ENCODE measurements at regions not wholly inside any gene's neighbourhood (a gene's known extent, or its start where the extent isn't known, plus 50 kb on each side); places are given as distances from the start of the nearest gene placed in this dataset.

GRCh38 chr12:24155042-24155441, 205.6 kb upstream of the SOX5 start:
- Histone ChIP-seq H3K4me2 (ENCODE audit: low read length) (no peak overlapping the region), H3K27ac (ENCODE audit: low read depth, low read length) (no peak overlapping the region), H3K79me2 (ENCODE audit: insufficient read depth, low read length) (no peaks in the 10 kb centered on the region), H3K4me1 (ENCODE audit: insufficient read depth, low read length) (no peaks in the 10 kb centered on the region), H3K36me3 (ENCODE audit: insufficient read depth, low read length) (no peaks in the 10 kb centered on the region), H2AFZ (ENCODE audit: low read depth, low read length) (no peak overlapping the region), H3K9ac (ENCODE audit: low read length) (no peak overlapping the region), H3K4me3 (ENCODE audit: insufficient read depth, low read depth, low read length) (no peak overlapping the region), H4K20me1 (ENCODE audit: insufficient read depth, low read length) (no peaks in the 10 kb centered on the region), H3K9me3 (ENCODE audit: insufficient read depth, low read depth, low read length) (no peaks in the 10 kb centered on the region), H3K27me3 (ENCODE audit: insufficient read depth, low read length) (no peaks in the 10 kb centered on the region)
- FAIRE-seq (no peak), DNase-seq (ENCODE audit: low read depth) (no peak)
- no peaks in the 10 kb centered on the region for H3K27me3 Mint-ChIP-seq (ENCODE audit: low read depth, unreplicated experiment)
- no peak overlapping the region for H3K4me3 Mint-ChIP-seq (ENCODE audit: unreplicated experiment)
- TF ChIP-seq, protein P1, sequence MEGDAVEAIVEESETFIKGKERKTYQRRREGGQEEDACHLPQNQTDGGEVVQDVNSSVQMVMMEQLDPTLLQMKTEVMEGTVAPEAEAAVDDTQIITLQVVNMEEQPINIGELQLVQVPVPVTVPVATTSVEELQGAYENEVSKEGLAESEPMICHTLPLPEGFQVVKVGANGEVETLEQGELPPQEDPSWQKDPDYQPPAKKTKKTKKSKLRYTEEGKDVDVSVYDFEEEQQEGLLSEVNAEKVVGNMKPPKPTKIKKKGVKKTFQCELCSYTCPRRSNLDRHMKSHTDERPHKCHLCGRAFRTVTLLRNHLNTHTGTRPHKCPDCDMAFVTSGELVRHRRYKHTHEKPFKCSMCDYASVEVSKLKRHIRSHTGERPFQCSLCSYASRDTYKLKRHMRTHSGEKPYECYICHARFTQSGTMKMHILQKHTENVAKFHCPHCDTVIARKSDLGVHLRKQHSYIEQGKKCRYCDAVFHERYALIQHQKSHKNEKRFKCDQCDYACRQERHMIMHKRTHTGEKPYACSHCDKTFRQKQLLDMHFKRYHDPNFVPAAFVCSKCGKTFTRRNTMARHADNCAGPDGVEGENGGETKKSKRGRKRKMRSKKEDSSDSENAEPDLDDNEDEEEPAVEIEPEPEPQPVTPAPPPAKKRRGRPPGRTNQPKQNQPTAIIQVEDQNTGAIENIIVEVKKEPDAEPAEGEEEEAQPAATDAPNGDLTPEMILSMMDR (IDR thresholded peaks at IDR 0.05; ENCODE audit: insufficient read depth, low read depth, low read length): no peak
- TF ChIP-seq EZH2 (IDR thresholded peaks at IDR 0.05; ENCODE audit: insufficient read depth, low read length): no peak
- no peaks in the 10 kb centered on the region for H3K9me3 Mint-ChIP-seq (ENCODE audit: unreplicated experiment)
- H3K36me3 Mint-ChIP-seq (ENCODE audit: low read depth, unreplicated experiment): no peaks in the 10 kb centered on the region
- no peaks in the 10 kb centered on the region for H3K4me1 Mint-ChIP-seq (ENCODE audit: low read depth, unreplicated experiment)
- no peak overlapping the region for H3K27ac Mint-ChIP-seq (ENCODE audit: unreplicated experiment)

DNA sequence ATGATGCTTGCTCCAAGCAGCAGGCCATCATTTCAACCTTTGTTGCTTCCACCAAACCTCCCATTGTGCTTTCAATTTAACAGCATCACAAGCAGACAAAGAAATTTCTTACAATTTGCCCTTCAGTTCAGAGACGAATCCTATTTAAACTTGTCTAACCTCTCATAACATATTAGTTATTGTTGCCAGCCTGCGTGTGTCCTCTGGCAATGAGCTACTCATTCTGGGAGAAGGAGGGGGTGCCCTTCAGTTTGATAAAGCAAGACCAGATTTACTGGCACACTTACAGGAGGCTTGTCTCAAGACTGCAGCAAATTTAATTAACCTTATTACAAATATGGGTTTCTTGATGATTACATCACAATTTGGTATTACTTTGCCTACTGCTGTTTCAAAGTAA, 203.6 kb upstream of the SOX5 start:
- Histone ChIP-seq H3K36me3 (ENCODE audit: insufficient read depth, low read length) (no peaks in the 10 kb centered on the region), H3K9me3 (ENCODE audit: insufficient read depth, low read depth, low read length) (no peaks in the 10 kb centered on the region), H3K4me3 (ENCODE audit: insufficient read depth, low read depth, low read length) (no peak overlapping the region), H3K27ac (ENCODE audit: low read depth, low read length) (no peak overlapping the region), H3K27me3 (ENCODE audit: insufficient read depth, low read length) (no peaks in the 10 kb centered on the region), H3K4me1 (ENCODE audit: insufficient read depth, low read length) (no peaks in the 10 kb centered on the region), H4K20me1 (ENCODE audit: insufficient read depth, low read length) (no peaks in the 10 kb centered on the region), H2AFZ (ENCODE audit: low read depth, low read length) (no peak overlapping the region), H3K9ac (ENCODE audit: low read length) (no peak overlapping the region), H3K79me2 (ENCODE audit: insufficient read depth, low read length) (no peaks in the 10 kb centered on the region), H3K4me2 (ENCODE audit: low read length) (no peak overlapping the region)
- no peaks in the 10 kb centered on the region for H3K4me1 Mint-ChIP-seq (ENCODE audit: low read depth, unreplicated experiment)
- H3K27me3 Mint-ChIP-seq (ENCODE audit: low read depth, unreplicated experiment): no peaks in the 10 kb centered on the region
- FAIRE-seq (no peak), DNase-seq (ENCODE audit: low read depth) (no peak)
- TF ChIP-seq, protein P1 (IDR thresholded peaks at IDR 0.05; ENCODE audit: insufficient read depth, low read depth, low read length): no peak
- TF ChIP-seq EZH2 (IDR thresholded peaks at IDR 0.05; ENCODE audit: insufficient read depth, low read length): no peak
- H3K9me3 Mint-ChIP-seq (ENCODE audit: unreplicated experiment): no peaks in the 10 kb centered on the region
- H3K27ac Mint-ChIP-seq (ENCODE audit: unreplicated experiment): no peak overlapping the region
- no peaks in the 10 kb centered on the region for H3K36me3 Mint-ChIP-seq (ENCODE audit: low read depth, unreplicated experiment)
- H3K4me3 Mint-ChIP-seq (ENCODE audit: unreplicated experiment): no peak overlapping the region

GRCh38 chr12:24152270-24152669, 202.8 kb upstream of the SOX5 start:
- no peak overlapping the region for H3K4me2 ChIP-seq (ENCODE audit: low read length)
- no peak overlapping the region for H3K9ac ChIP-seq (ENCODE audit: low read length)
- H3K9me3 Mint-ChIP-seq (ENCODE audit: unreplicated experiment): no peaks in the 10 kb centered on the region
- H3K9me3 ChIP-seq (ENCODE audit: insufficient read depth, low read depth, low read length): no peaks in the 10 kb centered on the region
- TF ChIP-seq, protein P1 (IDR thresholded peaks at IDR 0.05; ENCODE audit: insufficient read depth, low read depth, low read length): no peak
- TF ChIP-seq EZH2 (IDR thresholded peaks at IDR 0.05; ENCODE audit: insufficient read depth, low read length): no peak
- H3K27me3 ChIP-seq (ENCODE audit: insufficient read depth, low read length): no peaks in the 10 kb centered on the region
- no peaks in the 10 kb centered on the region for H3K36me3 Mint-ChIP-seq (ENCODE audit: low read depth, unreplicated experiment)
- no peaks in the 10 kb centered on the region for H3K79me2 ChIP-seq (ENCODE audit: insufficient read depth, low read length)
- no peaks in the 10 kb centered on the region for H3K36me3 ChIP-seq (ENCODE audit: insufficient read depth, low read length)
- H3K4me3 Mint-ChIP-seq (ENCODE audit: unreplicated experiment): no peak overlapping the region
- H3K4me1 ChIP-seq (ENCODE audit: insufficient read depth, low read length): no peaks in the 10 kb centered on the region
- no peak overlapping the region for H3K27ac ChIP-seq (ENCODE audit: low read depth, low read length)
- H3K27ac Mint-ChIP-seq (ENCODE audit: unreplicated experiment): no peak overlapping the region
- no peaks in the 10 kb centered on the region for H3K27me3 Mint-ChIP-seq (ENCODE audit: low read depth, unreplicated experiment)
- no peaks in the 10 kb centered on the region for H3K4me1 Mint-ChIP-seq (ENCODE audit: low read depth, unreplicated experiment)
- H2AFZ ChIP-seq (ENCODE audit: low read depth, low read length): no peak overlapping the region
- no peak overlapping the region for H3K4me3 ChIP-seq (ENCODE audit: insufficient read depth, low read depth, low read length)
- no peaks in the 10 kb centered on the region for H4K20me1 ChIP-seq (ENCODE audit: insufficient read depth, low read length)
- DNase-seq (ENCODE audit: low read depth) (no peak), FAIRE-seq (no peak)
